ENCODE measurements at regions not wholly inside any gene's neighbourhood (a gene's known extent, or its start where the extent isn't known, plus 50 kb on each side); places are given as distances from the start of the nearest gene placed in this dataset.
A peak's percentile ranks its signal among the peaks of the same experiment; 100 is the strongest.

- TF ChIP-seq, protein P1, sequence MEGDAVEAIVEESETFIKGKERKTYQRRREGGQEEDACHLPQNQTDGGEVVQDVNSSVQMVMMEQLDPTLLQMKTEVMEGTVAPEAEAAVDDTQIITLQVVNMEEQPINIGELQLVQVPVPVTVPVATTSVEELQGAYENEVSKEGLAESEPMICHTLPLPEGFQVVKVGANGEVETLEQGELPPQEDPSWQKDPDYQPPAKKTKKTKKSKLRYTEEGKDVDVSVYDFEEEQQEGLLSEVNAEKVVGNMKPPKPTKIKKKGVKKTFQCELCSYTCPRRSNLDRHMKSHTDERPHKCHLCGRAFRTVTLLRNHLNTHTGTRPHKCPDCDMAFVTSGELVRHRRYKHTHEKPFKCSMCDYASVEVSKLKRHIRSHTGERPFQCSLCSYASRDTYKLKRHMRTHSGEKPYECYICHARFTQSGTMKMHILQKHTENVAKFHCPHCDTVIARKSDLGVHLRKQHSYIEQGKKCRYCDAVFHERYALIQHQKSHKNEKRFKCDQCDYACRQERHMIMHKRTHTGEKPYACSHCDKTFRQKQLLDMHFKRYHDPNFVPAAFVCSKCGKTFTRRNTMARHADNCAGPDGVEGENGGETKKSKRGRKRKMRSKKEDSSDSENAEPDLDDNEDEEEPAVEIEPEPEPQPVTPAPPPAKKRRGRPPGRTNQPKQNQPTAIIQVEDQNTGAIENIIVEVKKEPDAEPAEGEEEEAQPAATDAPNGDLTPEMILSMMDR (conservative IDR thresholded peaks at IDR 0.05; ENCODE audit: low read depth, low read length) = peak; percentile 87
- TF ChIP-seq EZH2phosphoT487 (IDR thresholded peaks at IDR 0.05; ENCODE audit: borderline replicate concordance, low read length) = no peak
These were observed 833.9 kb upstream of the PRKX start for GRCh38 chrX:4547213-4547836.
